ENCODE measurements at regions not wholly inside any gene's neighbourhood (a gene's known extent, or its start where the extent isn't known, plus 50 kb on each side); places are given as distances from the start of the nearest gene placed in this dataset.

GRCh38 chr13:27713767-27714166 is 78.5 kb upstream of the GSX1 start:
- no peak overlapping the region for H3K27ac ChIP-seq (ENCODE audit: extremely low read depth, low read depth, low read length)
- no peaks in the 10 kb centered on the region for H4K20me1 ChIP-seq (replicated peaks; ENCODE audit: control insufficient read depth, insufficient read depth, low read length)
- H3K27me3 ChIP-seq (ENCODE audit: control insufficient read depth in 2 of 2, insufficient read depth in 2 of 2, low read length in 2 of 2): peaks cover 0 to 3% of the 10 kb centered on the region in 2 experiments; a peak in 1 of 5 replicates
- H3K9me3 ChIP-seq (replicated peaks; ENCODE audit: control insufficient read depth, insufficient read depth, low read depth, low read length): no peaks in the 10 kb centered on the region
- POLR2A ChIA-PET: no interaction called here
- H3K36me3 ChIP-seq (ENCODE audit: control insufficient read depth, insufficient read depth, low read length): no peaks in the 10 kb centered on the region
- intact Hi-C loops (cut with micrococcal nuclease) (no loop called here), in situ Hi-C loops (cut with MboI) (no loop called here)
- no peaks in the 10 kb centered on the region for H3K9me1 ChIP-seq (ENCODE audit: control insufficient read depth, insufficient read depth, low read length)
- H3K4me2 ChIP-seq (ENCODE audit: insufficient read depth, low read length): no peak overlapping the region
- CTCF ChIA-PET (ENCODE audit: low intra/inter-chr PET ratio): no interaction called here
- TF ChIP-seq THAP12 (CRISPR knock-in tag; IDR thresholded peaks at IDR 0.05) (no peak), ZNF316 (IDR thresholded peaks at IDR 0.05) (0 out of 2 replicates have a peak, but pooled peaks have one; percentile 14)
- BruUV-seq (replicated peaks): no TSS peak
- no peak overlapping the region for H3K9ac ChIP-seq (ENCODE audit: insufficient read depth in 1 of 2, low read depth in 2 of 2, low read length in 2 of 2)
- H3K4me3 ChIP-seq: no peak overlapping the region
- DNase-seq (ENCODE audit: extremely low read depth in 1 of 4, low spot score in 3 of 4): no peak
- WGBS (ENCODE audit: insufficient coverage, low coverage, missing lambda C conversion rate): 0% methylated on average over 3 of the region's 4 CpGs
- no peaks in the 10 kb centered on the region for H3K79me2 ChIP-seq (ENCODE audit: control insufficient read depth, insufficient read depth, low read length)
- ATAC-seq: no peak
- H2AFZ ChIP-seq (ENCODE audit: low read depth, low read length): no peak overlapping the region
- H3K4me1 ChIP-seq (replicated peaks in 1 of 2; ENCODE audit: control insufficient read depth in 2 of 2, insufficient read depth in 2 of 2, low read length in 2 of 2): no peaks in the 10 kb centered on the region
- FAIRE-seq: no peak

- H2AFZ ChIP-seq (ENCODE audit: low read depth, low read length): no peak overlapping the region
- no TSS peak for BruUV-seq (replicated peaks)
- CTCF ChIA-PET (ENCODE audit: low intra/inter-chr PET ratio): no interaction called here
- DNase-seq (ENCODE audit: extremely low read depth in 1 of 4, low spot score in 3 of 4) (no peak), FAIRE-seq (no peak), ATAC-seq (no peak)
- no peaks in the 10 kb centered on the region for H3K79me2 ChIP-seq (ENCODE audit: control insufficient read depth, insufficient read depth, low read length)
- H3K9me3 ChIP-seq (replicated peaks; ENCODE audit: control insufficient read depth, insufficient read depth, low read depth, low read length): no peaks in the 10 kb centered on the region
- in situ Hi-C loops (cut with MboI) (no loop called here), intact Hi-C loops (cut with micrococcal nuclease) (no loop called here)
- no peak overlapping the region for H3K4me2 ChIP-seq (ENCODE audit: insufficient read depth, low read length)
- H3K27me3 ChIP-seq (ENCODE audit: control insufficient read depth in 2 of 2, insufficient read depth in 2 of 2, low read length in 2 of 2): peaks cover 0 to 24% of the 10 kb centered on the region in 2 experiments; a peak in 3 of 5 replicates
- no peaks in the 10 kb centered on the region for H4K20me1 ChIP-seq (replicated peaks; ENCODE audit: control insufficient read depth, insufficient read depth, low read length)
- no peaks in the 10 kb centered on the region for H3K4me1 ChIP-seq (replicated peaks in 1 of 2; ENCODE audit: control insufficient read depth in 2 of 2, insufficient read depth in 2 of 2, low read length in 2 of 2)
- no peaks in the 10 kb centered on the region for H3K36me3 ChIP-seq (ENCODE audit: control insufficient read depth, insufficient read depth, low read length)
- H3K27ac ChIP-seq (ENCODE audit: extremely low read depth, low read depth, low read length): no peak overlapping the region
- no peak overlapping the region for H3K4me3 ChIP-seq
- H3K9me1 ChIP-seq (ENCODE audit: control insufficient read depth, insufficient read depth, low read length): no peaks in the 10 kb centered on the region
- H3K9ac ChIP-seq (ENCODE audit: insufficient read depth in 1 of 2, low read depth in 2 of 2, low read length in 2 of 2): no peak overlapping the region
- POLR2A ChIA-PET: no interaction called here
- WGBS (ENCODE audit: insufficient coverage, low coverage, missing lambda C conversion rate): 0% methylated on average over 2 of the region's 2 CpGs
- TF ChIP-seq CREB1 (IDR thresholded peaks at IDR 0.05): no peak
- TF ChIP-seq CREB1 (CRISPR knock-in tag; IDR thresholded peaks at IDR 0.05): no peak
- no peak for TF ChIP-seq AFF1 (IDR thresholded peaks at IDR 0.05; ENCODE audit: low read depth in 1 of 2, partially characterized antibody in 2 of 2)
- TF ChIP-seq SMC3 (conservative IDR thresholded peaks at IDR 0.05; ENCODE audit: insufficient read depth, low read depth, low read length): no peak
- no peak for TF ChIP-seq NCOA6 (IDR thresholded peaks at IDR 0.05)
- no peak for TF ChIP-seq TAF9B (IDR thresholded peaks at IDR 0.05; ENCODE audit: partially characterized antibody)
Measured at GRCh38 chr13:27721681-27722080, 70.6 kb upstream of the GSX1 start.
